Karpas-422 (cell line): ENCODE measurements at regions not wholly inside any gene's neighbourhood (a gene's known extent, or its start where the extent isn't known, plus 50 kb on each side); places are given as distances from the start of the nearest gene placed in this dataset.
"Not testable (repeated sequence)": the region's sequence is repeated elsewhere in the genome, so short reads cannot be mapped to it uniquely, and the experiment has no call there.

Experiments
- DNase-seq: peaks from one replicate; pipeline ENCODE4 v3.0.0-alpha.2; 2015
- H2AFZ ChIP-seq: fragments of 200-600 bp; sonication (generic); 2 replicates; pipeline ENCODE4 v1.6.1; 2014; ENCODE audit warnings: antibody characterized with exemption, low read length, mixed read lengths
- H3K27ac ChIP-seq: fragments of 200-600 bp; sonication (generic); 2 replicates; pipeline ENCODE4 v1.5.1; 2014; ENCODE audit warnings: mild to moderate bottlenecking, low read length, moderate library complexity
- H3K27me3 ChIP-seq: fragments of 200-600 bp; sonication (generic); 2 replicates; pipeline ENCODE4 v1.6.1; 2014; ENCODE audit warnings: low read length, mixed read lengths
- H3K36me3 ChIP-seq: fragments of 200-600 bp; sonication (generic); 2 replicates; pipeline ENCODE4 v1.6.1; 2014; ENCODE audit warnings: low read length, mixed read lengths; ENCODE audit not compliant: insufficient read depth
- H3K4me1 ChIP-seq: fragments of 200-600 bp; sonication (generic); 2 replicates; pipeline ENCODE4 v1.6.1; 2014; ENCODE audit warnings: mild to moderate bottlenecking, low read length, mixed read lengths
- H3K4me2 ChIP-seq: fragments of 200-600 bp; sonication (generic); 2 replicates; pipeline ENCODE4 v1.6.1; 2014; ENCODE audit warnings: low read length, low read depth, mild to moderate bottlenecking; ENCODE audit not compliant: poor library complexity, severe bottlenecking
- H3K4me3 ChIP-seq: fragments of 200-600 bp; sonication (generic); 2 replicates; pipeline ENCODE4 v1.5.1; 2014; ENCODE audit warnings: mild to moderate bottlenecking, antibody characterized with exemption, low read length, mixed read lengths
- H3K79me2 ChIP-seq: fragments of 200-600 bp; sonication (generic); 2 replicates; pipeline ENCODE4 v1.6.1; 2014; ENCODE audit warnings: mild to moderate bottlenecking, low read length, mixed read lengths
- H3K9ac ChIP-seq: fragments of 200-600 bp; sonication (generic); 2 replicates; pipeline ENCODE4 v1.6.0; 2014; ENCODE audit warnings: low read length
- H3K9me2 ChIP-seq: fragments of 200-600 bp; sonication (generic), shearing (Covaris generic); replicated peaks from 2 replicates; pipeline ENCODE4 v1.6.0; 2014; ENCODE audit warnings: mild to moderate bottlenecking, low read length, moderate library complexity; ENCODE audit not compliant: insufficient read depth
- H3K9me3 ChIP-seq: fragments of 300-700, 200-600 bp; sonication (generic); 2 replicates; pipeline ENCODE4 v1.6.1; 2014; ENCODE audit warnings: low read length, mixed read lengths
- H4K20me1 ChIP-seq: fragments of 200-600 bp; sonication (generic); 2 replicates; pipeline ENCODE4 v1.6.1; 2014; ENCODE audit warnings: mild to moderate bottlenecking, antibody characterized with exemption, low read length, low read depth; ENCODE audit not compliant: insufficient read depth

- not testable (repeated sequence) for H3K27me3 ChIP-seq, H3K4me1 ChIP-seq, H4K20me1 ChIP-seq, DNase-seq, H3K9me2 ChIP-seq, H3K9me3 ChIP-seq, H3K36me3 ChIP-seq, H2AFZ ChIP-seq, H3K4me2 ChIP-seq, H3K9ac ChIP-seq, H3K79me2 ChIP-seq, H3K4me3 ChIP-seq, H3K27ac ChIP-seq
Observed at GRCh38 chr14:37820810-37821209, 225.4 kb downstream of the TTC6 start.

GRCh38 chr14:37824939-37825712, 229.7 kb downstream of the TTC6 start:
- no peaks in the 10 kb centered on the region for H3K79me2 ChIP-seq
- no peaks in the 10 kb centered on the region; the same call in 1 of the 2 replicates for H3K4me1 ChIP-seq
- H3K27me3 ChIP-seq = no peaks in the 10 kb centered on the region
- no peaks in the 10 kb centered on the region for H3K9me3 ChIP-seq
- H3K27ac ChIP-seq = no peak overlapping the region
- no peaks in the 10 kb centered on the region for H4K20me1 ChIP-seq
- no peaks in the 10 kb centered on the region for H3K9me2 ChIP-seq
- no peak for DNase-seq
- no peak overlapping the region for H3K4me3 ChIP-seq
- H2AFZ ChIP-seq = no peak overlapping the region
- no peak overlapping the region for H3K4me2 ChIP-seq
- H3K36me3 ChIP-seq = no peaks in the 10 kb centered on the region
- H3K9ac ChIP-seq = no peak overlapping the region

- H3K4me3 ChIP-seq = no peak overlapping the region
- H3K27ac ChIP-seq = no peak overlapping the region
- H2AFZ ChIP-seq = no peak overlapping the region
- no peaks in the 10 kb centered on the region for H3K9me2 ChIP-seq
- H3K27me3 ChIP-seq = no peaks in the 10 kb centered on the region
- H3K9ac ChIP-seq = no peak overlapping the region
- no peaks in the 10 kb centered on the region for H3K36me3 ChIP-seq
- no peaks in the 10 kb centered on the region for H3K9me3 ChIP-seq
- DNase-seq = no peak
- H3K4me2 ChIP-seq = no peak overlapping the region
- H3K4me1 ChIP-seq = no peaks in the 10 kb centered on the region; the same call in 1 of the 2 replicates
- no peaks in the 10 kb centered on the region for H3K79me2 ChIP-seq
- no peaks in the 10 kb centered on the region for H4K20me1 ChIP-seq
Observed at GRCh38 chr14:37826869-37827268, 231.4 kb downstream of the TTC6 start.

GRCh38 chr14:37830271-37830670, 234.8 kb downstream of the TTC6 start:
- no peak overlapping the region for H3K4me3 ChIP-seq
- no peak overlapping the region for H3K4me2 ChIP-seq
- peaks cover 20% of the 10 kb centered on the region for H3K9me3 ChIP-seq
- no peaks in the 10 kb centered on the region for H3K36me3 ChIP-seq
- H4K20me1 ChIP-seq = no peaks in the 10 kb centered on the region
- no peaks in the 10 kb centered on the region for H3K79me2 ChIP-seq
- H3K27me3 ChIP-seq = no peaks in the 10 kb centered on the region
- H2AFZ ChIP-seq = no peak overlapping the region
- no peak overlapping the region for H3K9ac ChIP-seq
- no peaks in the 10 kb centered on the region for H3K4me1 ChIP-seq
- no peak overlapping the region for H3K27ac ChIP-seq
- DNase-seq = no peak
- no peaks in the 10 kb centered on the region for H3K9me2 ChIP-seq

- H3K4me3 ChIP-seq = no peak overlapping the region
- H2AFZ ChIP-seq = no peak overlapping the region
- no peaks in the 10 kb centered on the region for H3K79me2 ChIP-seq
- no peaks in the 10 kb centered on the region for H3K36me3 ChIP-seq
- H4K20me1 ChIP-seq = no peaks in the 10 kb centered on the region
- DNase-seq = peak; percentile 63
- H3K4me1 ChIP-seq = no peaks in the 10 kb centered on the region
- H3K9me2 ChIP-seq = no peaks in the 10 kb centered on the region
- H3K27ac ChIP-seq = no peak overlapping the region
- no peak overlapping the region for H3K9ac ChIP-seq
- H3K4me2 ChIP-seq = no peak overlapping the region
- H3K9me3 ChIP-seq = peaks cover 21% of the 10 kb centered on the region
- no peaks in the 10 kb centered on the region for H3K27me3 ChIP-seq
Observed at GRCh38 chr14:37834275-37834674, 238.8 kb downstream of the TTC6 start.

- H3K27ac ChIP-seq, H4K20me1 ChIP-seq, H3K9ac ChIP-seq, H3K36me3 ChIP-seq, H3K9me2 ChIP-seq, H3K27me3 ChIP-seq, H3K4me2 ChIP-seq, H3K79me2 ChIP-seq, H3K4me1 ChIP-seq, H3K4me3 ChIP-seq, DNase-seq, H2AFZ ChIP-seq: not testable (repeated sequence)
- peaks cover 16% of the 10 kb centered on the region for H3K9me3 ChIP-seq
Observed at GRCh38 chr14:37838778-37839177, 243.3 kb downstream of the TTC6 start.

- H3K4me2 ChIP-seq, DNase-seq, H3K9me3 ChIP-seq, H3K9ac ChIP-seq, H2AFZ ChIP-seq, H3K79me2 ChIP-seq, H3K27ac ChIP-seq, H3K9me2 ChIP-seq, H3K4me3 ChIP-seq, H3K36me3 ChIP-seq, H4K20me1 ChIP-seq, H3K4me1 ChIP-seq, H3K27me3 ChIP-seq: not testable (repeated sequence)
Observed at GRCh38 chr14:37841039-37841438, 245.6 kb downstream of the TTC6 start.

GRCh38 chr14:37842106-37842505, 246.7 kb downstream of the TTC6 start:
- H3K4me1 ChIP-seq = no peaks in the 10 kb centered on the region
- no peaks in the 10 kb centered on the region for H4K20me1 ChIP-seq
- H3K9ac ChIP-seq = no peak overlapping the region
- no peaks in the 10 kb centered on the region for H3K36me3 ChIP-seq
- no peak overlapping the region for H3K27ac ChIP-seq
- H3K9me3 ChIP-seq = no peaks in the 10 kb centered on the region
- no peaks in the 10 kb centered on the region for H3K9me2 ChIP-seq
- H3K4me3 ChIP-seq = no peak overlapping the region
- no peak for DNase-seq
- no peaks in the 10 kb centered on the region for H3K79me2 ChIP-seq
- no peak overlapping the region for H3K4me2 ChIP-seq
- H3K27me3 ChIP-seq = peaks cover 2% of the 10 kb centered on the region; the same call in 1 of the 2 replicates
- no peak overlapping the region for H2AFZ ChIP-seq
